Stomach (tissue), 4 donors: ENCODE measurements at regions not wholly inside any gene's neighbourhood (a gene's known extent, or its start where the extent isn't known, plus 50 kb on each side); places are given as distances from the start of the nearest gene placed in this dataset.

Experiments
- CTCF ChIP-seq, 7 experiments: fragments of 450-650 bp in 4 of 7; fragments of 200-600 bp in 3 of 7; sonication (generic) in 3 of 7; IDR thresholded peaks; one replicate each; pipeline ENCODE4 v1.5.1; 2016 to 2019; ENCODE audit warnings: antibody characterized with exemption in 7 of 7, control low read depth in 2 of 7, mild to moderate bottlenecking in 1 of 7
- EP300 ChIP-seq: sonication (generic); formaldehyde crosslinking; IDR thresholded peaks from one replicate; pipeline ENCODE4 v1.6.1; 2017; ENCODE audit warnings: antibody characterized with exemption
- POLR2A ChIP-seq, 4 donors: fragments of 450-650 bp; IDR thresholded peaks; one replicate each; pipeline ENCODE4 v1.6.1; 2016; ENCODE audit warnings: antibody characterized with exemption in 4 of 4, control low read depth in 2 of 4, mild to moderate bottlenecking in 1 of 4, moderate library complexity in 1 of 4

GRCh38 chr7:156017431-156017830 lies 205.2 kb upstream of the SHH start:
- TF ChIP-seq CTCF (IDR thresholded peaks at IDR 0.05) = no peak
- TF ChIP-seq EP300 = no peak
- no peak for TF ChIP-seq POLR2A (IDR thresholded peaks at IDR 0.05)
